SK-N-SH (cell line): ENCODE measurements at regions not wholly inside any gene's neighbourhood (a gene's known extent, or its start where the extent isn't known, plus 50 kb on each side); places are given as distances from the start of the nearest gene placed in this dataset.

ENCODE experiments used
- CTCF ChIA-PET: fragments of 300-600, 350-600 bp; formaldehyde crosslinking; extraction: SDS; loops from one replicate; lab custom pipeline; 2021; lab: Yijun Ruan, JAX
- POLR2A ChIA-PET: fragments of 350-600 bp; sonication (Branson Sonifier 250); formaldehyde crosslinking; extraction: SDS; loops from one replicate; lab custom pipeline; 2020; ENCODE audit warnings: antibody characterized with exemption, inconsistent platforms; lab: Yijun Ruan, JAX
- DNase-seq: peaks from one replicate; pipeline ENCODE4 v3.0.0; 2012
- H2AFZ ChIP-seq: fragments of 200-600 bp; sonication (generic); 2 replicates; pipeline ENCODE4 v1.8.1; 2016; ENCODE audit warnings: antibody characterized with exemption, mild to moderate bottlenecking, low read depth
- H3F3A ChIP-seq: fragments of 200-600 bp; sonication (generic); replicated peaks from 2 replicates; pipeline ENCODE3; 2016; ENCODE audit warnings: antibody characterized with exemption, mild to moderate bottlenecking; ENCODE audit not compliant: insufficient read depth
- H3K27ac ChIP-seq, 2 experiments: fragments of 200-500 bp in 1 of 2; fragments of 200-600 bp in 1 of 2; sonication (Bioruptor generic) in 1 of 2; sonication (generic), shearing (Covaris generic) in 1 of 2; 2 replicates each; pipeline versions ENCODE4 v1.5.1 to v1.6.1; 2014 to 2016; ENCODE audit warnings: low read depth in 2 of 2, inconsistent platforms in 1 of 2, low read length in 1 of 2, mild to moderate bottlenecking in 1 of 2, mixed read lengths in 1 of 2
- H3K27me3 ChIP-seq: fragments of 200-600 bp; sonication (generic), shearing (Covaris generic); 2 replicates; pipeline ENCODE4 v1.6.1; 2016; ENCODE audit warnings: mixed run types; ENCODE audit not compliant: insufficient read depth
- H3K36me3 ChIP-seq, 2 experiments: fragments of 200-500 bp in 1 of 2; fragments of 200-600 bp in 1 of 2; sonication (Bioruptor generic) in 1 of 2; sonication (generic) in 1 of 2; replicated peaks in 1 of 2; 2 replicates each; pipeline versions ENCODE3 to v1.5.1; 2014 to 2016; ENCODE audit warnings: low read length in 1 of 2, mild to moderate bottlenecking in 1 of 2; ENCODE audit not compliant: insufficient read depth in 2 of 2, control insufficient read depth in 1 of 2
- H3K4me1 ChIP-seq, 2 experiments: fragments of 200-500 bp in 1 of 2; fragments of 200-600 bp in 1 of 2; sonication (Bioruptor generic) in 1 of 2; sonication (generic), shearing (Covaris generic) in 1 of 2; 2 replicates each; pipeline versions ENCODE4 v1.5.1 to v1.6.1; 2014 to 2016; ENCODE audit warnings: low read depth in 1 of 2, low read length in 1 of 2, mixed run types in 1 of 2; ENCODE audit not compliant: insufficient read depth in 2 of 2, control insufficient read depth in 1 of 2
- H3K4me2 ChIP-seq: fragments of 200-600 bp; sonication (generic), shearing (Covaris generic); 2 replicates; pipeline ENCODE4 v1.6.1; 2017; ENCODE audit warnings: mixed run types
- H3K4me3 ChIP-seq, 2 experiments: fragments of 200-500 bp in 1 of 2; fragments of 200-600 bp in 1 of 2; sonication (Bioruptor generic) in 1 of 2; sonication (generic), shearing (Covaris generic) in 1 of 2; 2 replicates each; pipeline versions ENCODE4 v1.5.1 to v1.8.1; 2014 to 2016; ENCODE audit warnings: low read depth in 2 of 2, inconsistent platforms in 1 of 2, low read length in 1 of 2, mild to moderate bottlenecking in 1 of 2, mixed read lengths in 1 of 2, moderate library complexity in 1 of 2
- H3K79me2 ChIP-seq: fragments of 200-600 bp; sonication (generic); 2 replicates; pipeline ENCODE4 v1.8.1; 2017; ENCODE audit warnings: mild to moderate bottlenecking; ENCODE audit not compliant: insufficient read depth
- H3K9ac ChIP-seq: fragments of 200-600 bp; sonication (generic); 2 replicates; pipeline ENCODE4 v1.6.1; 2017; ENCODE audit warnings: mixed run types
- H3K9me2 ChIP-seq: fragments of 200-600 bp; sonication (generic); 2 replicates; pipeline ENCODE4 v1.6.1; 2017; ENCODE audit warnings: mixed run types
- H3K9me3 ChIP-seq: fragments of 200-600 bp; sonication (generic); 2 replicates; pipeline ENCODE4 v1.6.1; 2017; ENCODE audit warnings: mixed run types, mild to moderate bottlenecking, moderate library complexity
- H4K20me1 ChIP-seq: fragments of 200-600 bp; sonication (generic); 2 replicates; pipeline ENCODE4 v1.6.1; 2017; ENCODE audit warnings: mild to moderate bottlenecking, mixed run types; ENCODE audit not compliant: insufficient read depth
- ELF1 ChIP-seq: IDR thresholded peaks from 2 replicates; pipeline ENCODE4 v1.4.0; 2012
- EP300 ChIP-seq, 2 experiments: IDR thresholded peaks; 2 replicates each; pipeline versions ENCODE4 v1.4.0 to v1.6.1; 2012; ENCODE audit warnings: borderline replicate concordance in 1 of 2, low read depth in 1 of 2, low read length in 1 of 2
- FOSL2 ChIP-seq: IDR thresholded peaks from 2 replicates; pipeline ENCODE4 v1.4.0; 2012; ENCODE audit warnings: low read depth, mild to moderate bottlenecking, moderate library complexity, borderline replicate concordance
- GABPA ChIP-seq: IDR thresholded peaks from 2 replicates; pipeline ENCODE4 v1.4.0; 2012; ENCODE audit warnings: low read depth, mild to moderate bottlenecking
- GATA2 ChIP-seq: sonication (generic); formaldehyde crosslinking; IDR thresholded peaks from 2 replicates; pipeline ENCODE4 v1.5.0; 2020; ENCODE audit warnings: mild to moderate bottlenecking, missing genetic modification reagents
- IRF3 ChIP-seq: fragments of 150-350 bp; IDR thresholded peaks from 2 replicates; pipeline ENCODE4 v1.6.1; 2016; ENCODE audit warnings: mild to moderate bottlenecking, low read depth, low read length
- JUND ChIP-seq: IDR thresholded peaks from 2 replicates; pipeline ENCODE4 v1.4.0; 2012
- NFIC ChIP-seq: IDR thresholded peaks from 2 replicates; pipeline ENCODE4 v1.4.0; 2012; ENCODE audit warnings: borderline replicate concordance
- NRF1 ChIP-seq: IDR thresholded peaks from 2 replicates; pipeline ENCODE4 v1.6.1; 2012; ENCODE audit warnings: low read depth, mild to moderate bottlenecking, low read length
- POLR2AphosphoS5 ChIP-seq: IDR thresholded peaks from 2 replicates; pipeline ENCODE4 v1.6.1; 2012; ENCODE audit warnings: low read depth, low read length
- RCOR1 ChIP-seq: fragments of 150-350 bp; IDR thresholded peaks from 2 replicates; pipeline ENCODE4 v1.6.1; 2017; ENCODE audit warnings: antibody characterized with exemption, low read length
- REST ChIP-seq: IDR thresholded peaks from 2 replicates; pipeline ENCODE4 v1.6.1; 2012; ENCODE audit warnings: mild to moderate bottlenecking, low read depth, low read length, moderate library complexity
- TCF12 ChIP-seq: IDR thresholded peaks from 2 replicates; pipeline ENCODE4 v1.4.0; 2012
- USF1 ChIP-seq: IDR thresholded peaks from 2 replicates; pipeline ENCODE4 v1.4.0; 2012; ENCODE audit warnings: low read depth, borderline replicate concordance
- ZBTB33 ChIP-seq: IDR thresholded peaks from 2 replicates; pipeline ENCODE4 v1.4.0; 2012; ENCODE audit warnings: low read depth, borderline replicate concordance
- WGBS: methylation state at CpG from one replicate; pipeline ENCODE4 v1.1.6; 2017; ENCODE audit warnings: low lambda C conversion rate; 5-methylcytosine and 5-hydroxymethylcytosine counted together

- WGBS, result 60% methylated on average over 4 of the region's 4 CpGs
- CTCF ChIA-PET, result interaction anchor here (1.0 kb wide), 1 partner anchor 10 kb away, joined by 3 read pairs; no protein-coding TSS in a partner anchor
- H3K4me3 ChIP-seq, result no peak overlapping the region
These were observed 65.1 kb upstream of the ATP1B1 start for GRCh38 chr1:169041366-169041765.

More at GRCh38 chr1:169041366-169041765, 65.1 kb upstream of the ATP1B1 start:
- no peaks in the 10 kb centered on the region for H4K20me1 ChIP-seq
- H3K27me3 ChIP-seq, result no peaks in the 10 kb centered on the region
- no peaks in the 10 kb centered on the region for H3K9me2 ChIP-seq
- H3F3A ChIP-seq, result no peaks in the 10 kb centered on the region
- TF ChIP-seq JUND (no peak), RCOR1 (no peak), GATA2 (CRISPR knock-in tag) (no peak), POLR2AphosphoS5 (no peak), TCF12 (no peak), REST (no peak), ELF1 (no peak), EP300 (IDR thresholded peaks at IDR 0.05; ENCODE audit: borderline replicate concordance in 1 of 2, low read depth in 1 of 2, low read length in 1 of 2) (no peak), FOSL2 (no peak), GABPA (no peak), USF1 (no peak), IRF3 (no peak), ZBTB33 (no peak), NRF1 (no peak), NFIC (no peak)
- no peaks in the 10 kb centered on the region for H3K79me2 ChIP-seq
- H3K27ac ChIP-seq, result no peak overlapping the region
- H3K4me1 ChIP-seq, result peaks cover 0 to 2% of the 10 kb centered on the region in 2 experiments; a peak in 1 of 4 replicates
- POLR2A ChIA-PET, result no interaction called here
- no peak overlapping the region for H3K9ac ChIP-seq
- no peak overlapping the region for H3K4me2 ChIP-seq
- no peak overlapping the region for H2AFZ ChIP-seq
- no peaks in the 10 kb centered on the region for H3K36me3 ChIP-seq
- no peaks in the 10 kb centered on the region; the same call in 1 of the 2 replicates for H3K9me3 ChIP-seq
- DNase-seq, result no peak
